Hematopoietic multipotent progenitor cell treated with erythropoietin and hydrocortisone succinate and interleukin-3 and kit ligand, for 4 days (in vitro differentiated cells): ENCODE measurements at regions not wholly inside any gene's neighbourhood (a gene's known extent, or its start where the extent isn't known, plus 50 kb on each side); places are given as distances from the start of the nearest gene placed in this dataset.

Source experiments
- DNase-seq: peaks from one replicate; pipeline ENCODE4 v3.0.0-alpha.2; 2015

DNA sequence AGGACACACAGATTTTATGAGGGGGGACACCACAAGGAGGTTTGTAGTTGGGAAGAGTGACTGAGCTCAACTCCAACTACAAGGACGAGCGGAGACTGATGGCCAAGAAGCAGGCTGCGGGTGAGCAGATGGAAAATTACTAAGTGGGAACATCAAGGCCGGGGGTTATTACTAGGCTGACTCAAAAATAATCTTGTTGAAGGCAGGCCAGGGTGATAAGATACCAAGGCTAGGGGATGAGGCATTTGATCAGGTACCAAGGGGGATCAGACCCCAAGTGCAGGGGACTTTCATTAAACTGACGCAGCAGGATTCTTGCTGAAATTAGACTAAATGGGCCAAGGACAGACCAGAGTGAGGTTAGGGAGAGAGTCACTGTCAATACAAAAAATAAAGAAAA, 119.4 kb upstream of the SORBS2 start:
- DNase-seq = no peak

- no peak for DNase-seq
Measured at GRCh38 chr4:185931986-185932385, 120.0 kb upstream of the SORBS2 start.

DNA sequence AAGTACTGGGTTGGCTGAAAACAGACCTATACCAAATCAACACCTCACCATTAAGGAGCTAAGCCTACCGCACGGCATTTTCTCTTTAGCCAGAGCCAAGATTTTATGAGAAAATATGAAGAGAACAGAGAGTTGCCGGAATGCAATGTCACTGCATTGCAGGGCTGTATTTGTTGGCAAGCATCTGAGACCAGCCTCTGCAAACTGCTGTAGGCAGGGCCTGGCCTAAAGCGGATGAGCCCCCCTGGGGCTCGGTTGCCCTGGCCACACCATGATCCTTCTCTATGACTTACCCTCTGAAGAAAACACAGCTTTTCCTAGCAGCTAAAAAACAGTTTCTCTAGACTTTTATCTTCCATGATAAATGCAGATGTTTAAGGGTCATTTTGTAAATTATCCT, 120.5 kb upstream of the SORBS2 start:
- DNase-seq = no peak

DNA sequence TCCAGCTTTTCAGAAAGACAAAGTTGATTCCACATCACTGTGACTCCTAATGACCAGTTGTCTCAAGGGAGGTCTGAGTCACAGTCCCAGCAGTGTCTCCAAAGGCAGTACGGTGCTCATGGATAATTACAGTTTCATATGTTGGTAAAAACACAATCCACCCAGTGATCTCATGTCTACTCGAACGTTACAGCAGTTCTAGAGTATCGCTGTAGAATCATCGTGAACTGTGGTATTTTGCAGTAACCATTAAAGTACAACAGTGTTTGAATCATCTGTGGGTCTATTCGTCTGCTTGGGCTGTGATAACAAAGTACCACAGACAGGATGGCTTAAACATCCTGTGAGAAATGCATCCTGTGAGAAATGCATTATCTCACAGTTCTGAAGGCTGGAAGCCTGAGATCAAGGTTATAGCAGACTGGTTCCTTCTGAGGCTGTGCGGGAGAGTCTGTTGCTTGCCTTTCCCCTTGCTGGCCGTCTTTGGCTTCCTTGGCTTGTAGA, 121.1 kb upstream of the SORBS2 start:
- DNase-seq = no peak

DNA sequence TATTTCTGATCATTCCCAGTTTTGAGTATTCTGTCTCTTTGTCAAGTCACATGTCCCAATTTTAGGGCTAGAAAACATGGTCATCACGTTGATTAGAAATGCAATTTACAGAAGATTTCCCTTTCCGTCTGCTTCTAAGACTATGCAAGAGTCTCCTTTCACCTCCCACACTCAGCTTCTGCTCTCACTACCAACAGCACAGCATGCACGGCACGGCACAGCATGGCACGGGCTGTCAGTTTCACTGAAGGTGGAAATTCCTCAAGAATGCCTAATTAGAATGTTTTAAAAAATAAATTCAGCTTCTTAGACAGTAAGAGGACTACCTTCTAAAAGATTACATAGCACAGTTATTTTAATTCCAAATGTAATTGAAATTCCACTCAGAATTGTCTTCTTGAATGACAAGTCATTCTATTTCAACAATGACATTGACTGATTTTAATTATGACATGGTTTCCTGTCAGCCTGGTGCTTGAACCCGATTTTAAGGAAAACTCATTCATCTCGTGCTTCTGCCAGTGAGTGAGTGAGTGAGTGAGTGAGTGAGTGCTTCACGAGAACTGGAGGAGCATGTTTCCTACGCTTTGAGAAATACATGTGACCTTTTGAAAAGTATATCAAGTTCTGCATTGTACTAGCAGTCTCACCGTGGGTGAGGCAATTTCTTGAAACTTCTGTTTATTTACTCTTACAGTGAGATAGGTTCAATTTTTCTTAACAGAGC, 124.8 kb upstream of the SORBS2 start:
- DNase-seq = no peak

- DNase-seq = no peak
Measured at GRCh38 chr4:185938654-185939053, 126.7 kb upstream of the SORBS2 start.

DNA sequence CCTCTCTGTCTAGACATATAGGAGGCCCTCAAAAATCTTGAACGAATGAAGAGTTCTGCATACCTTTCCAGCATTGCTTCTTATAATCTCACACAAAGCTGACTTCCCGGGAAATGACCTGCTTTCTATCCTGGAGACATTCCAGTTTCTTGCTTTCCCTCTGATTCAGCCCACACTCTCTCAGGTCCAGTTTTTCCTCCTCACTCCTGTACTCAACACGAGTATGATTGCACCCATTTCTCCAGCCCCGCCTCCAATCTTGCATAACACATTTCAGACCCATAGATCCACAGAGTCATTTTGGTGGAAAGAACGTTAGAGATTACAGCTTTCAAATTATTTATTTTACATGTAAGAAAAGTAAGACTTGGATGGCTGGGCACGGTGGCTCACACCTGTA, 127.5 kb upstream of the TLR3 start:
- no peak for DNase-seq

DNA sequence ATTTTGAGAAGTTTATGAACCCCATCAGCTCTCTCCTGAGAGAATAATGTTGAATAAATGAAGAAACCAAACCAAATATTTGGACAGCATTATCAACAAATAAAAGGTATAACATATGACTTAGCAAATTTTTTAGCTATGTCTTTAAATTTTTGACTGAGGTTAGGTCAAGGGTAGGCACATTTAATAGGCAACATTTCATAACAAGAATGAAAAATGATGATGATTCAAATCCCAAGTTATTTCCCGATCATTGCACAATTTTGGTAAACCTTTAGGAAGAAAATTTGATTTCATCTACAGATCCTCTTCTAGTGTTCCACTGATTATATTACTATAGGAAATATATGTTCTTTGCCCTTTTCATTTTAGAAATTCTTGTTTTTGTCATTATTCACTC, 123.7 kb upstream of the TLR3 start:
- no peak for DNase-seq

DNA sequence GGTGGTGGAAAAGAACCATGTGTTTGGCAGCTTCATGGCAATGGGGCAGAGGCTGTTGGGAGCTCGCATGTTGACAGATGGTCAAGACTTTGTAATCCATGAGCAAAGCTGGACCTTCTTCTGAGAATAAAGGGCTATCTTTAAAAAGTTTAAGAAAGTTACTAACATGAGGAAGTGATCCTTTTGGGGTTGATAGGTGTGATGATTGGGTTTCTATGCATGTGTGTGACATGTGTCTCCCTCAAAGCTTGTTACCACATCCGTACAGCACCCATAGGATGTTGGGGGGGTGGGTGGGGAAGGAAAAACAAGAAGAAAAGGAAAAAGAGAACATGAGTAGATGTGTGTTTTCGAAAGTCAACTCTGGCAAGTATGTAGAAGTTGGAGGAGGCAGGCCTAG, 123.0 kb upstream of the TLR3 start:
- no peak for DNase-seq

- DNase-seq = no peak
Measured at GRCh38 chr4:185950891-185951290, 118.1 kb upstream of the TLR3 start.

DNA sequence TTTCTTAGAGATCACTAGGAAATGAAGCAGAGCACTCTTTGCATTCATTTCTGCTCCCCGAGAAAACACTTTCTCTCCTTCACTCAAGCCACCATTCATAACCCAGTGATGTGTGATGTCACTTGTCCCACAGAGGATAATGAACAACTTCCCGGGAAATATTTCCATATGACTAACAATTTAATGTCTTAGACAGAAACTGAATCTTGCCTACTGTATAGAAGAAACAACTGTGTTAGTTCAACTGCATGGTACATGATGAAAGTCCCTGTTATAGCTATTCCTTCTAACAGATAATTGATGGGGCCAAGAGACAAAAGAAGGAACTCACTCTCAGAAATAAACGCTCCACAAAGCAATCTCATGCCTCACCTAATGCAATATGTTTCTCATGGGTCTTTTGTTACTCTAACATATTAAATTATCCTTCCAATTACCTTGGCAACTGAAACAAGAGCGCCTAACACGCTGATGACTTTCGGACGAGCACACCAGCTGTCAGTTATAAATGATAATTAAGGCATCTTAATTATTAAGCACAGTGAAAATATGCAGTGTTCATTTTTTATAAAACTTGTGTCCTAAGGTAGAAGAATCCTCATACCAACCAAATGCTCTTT, 113.7 kb upstream of the TLR3 start:
- DNase-seq = no peak

- no peak for DNase-seq
Measured at GRCh38 chr4:185955826-185956543, 113.0 kb upstream of the TLR3 start.

DNA sequence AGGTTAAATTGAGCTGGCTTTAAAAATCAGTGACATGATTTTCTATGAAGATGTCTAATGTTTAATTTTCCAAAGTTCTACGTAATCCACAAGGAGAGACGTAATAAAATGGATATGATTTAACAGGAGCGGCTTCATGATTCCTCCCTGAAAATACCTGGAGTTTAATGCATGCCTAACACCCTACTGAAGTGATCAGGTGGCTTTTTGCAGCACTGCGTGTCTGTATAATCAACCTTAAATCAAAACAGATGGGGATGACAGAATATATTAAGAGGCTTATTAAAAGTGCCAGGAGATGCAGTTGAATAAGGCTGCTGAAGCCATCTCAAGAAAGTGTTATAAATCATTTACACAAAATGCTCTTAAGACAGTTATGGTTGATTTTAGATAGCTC, 112.4 kb upstream of the TLR3 start:
- no peak for DNase-seq

- no peak for DNase-seq
Measured at GRCh38 chr4:185958094-185958747, 110.7 kb upstream of the TLR3 start.

DNA sequence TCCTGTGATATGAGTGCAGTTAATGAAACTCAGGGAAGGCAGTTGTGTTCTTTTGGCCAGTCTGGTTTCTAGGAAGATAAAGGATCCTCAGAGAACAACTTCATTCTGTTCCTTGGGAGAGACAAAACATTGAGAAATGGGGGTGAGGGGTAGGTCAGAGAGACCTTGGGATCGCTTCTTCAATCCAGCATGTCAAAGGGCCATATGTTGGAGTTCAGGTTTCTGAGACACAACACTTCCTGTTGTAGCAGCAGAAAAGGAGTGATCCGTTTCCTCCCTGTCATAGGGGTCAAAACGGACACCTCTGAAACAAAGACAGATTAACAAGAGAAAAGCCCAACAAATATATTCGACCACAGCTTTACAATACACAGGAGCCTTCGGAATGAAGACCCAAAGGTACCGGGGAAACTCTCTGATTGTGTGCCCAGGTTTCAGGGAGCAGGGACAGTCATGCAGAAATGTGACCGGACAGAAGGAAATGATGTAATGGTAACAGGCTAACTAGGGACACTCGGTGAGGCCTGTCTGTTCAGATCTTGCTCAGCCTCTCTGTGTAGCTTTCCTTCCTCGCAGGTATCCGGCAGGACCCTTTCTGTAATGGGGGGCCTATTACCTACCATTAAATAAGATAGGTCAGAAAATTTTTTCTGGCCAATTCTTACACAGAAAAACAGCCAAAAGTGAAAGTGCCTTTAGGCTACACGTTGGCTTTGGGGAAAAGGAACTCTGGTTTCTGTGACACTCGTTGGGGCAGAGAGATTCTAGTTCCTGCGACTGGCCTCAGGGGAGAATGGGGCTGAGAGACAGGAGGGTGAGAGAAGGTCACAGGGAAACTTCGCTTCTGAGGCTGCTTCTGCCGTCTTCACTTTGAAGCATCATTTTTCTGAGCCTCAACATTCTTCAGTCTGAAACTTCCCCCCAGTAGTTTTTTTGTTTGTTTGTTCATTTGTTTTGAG, 103.3 kb upstream of the TLR3 start:
- DNase-seq = no peak

GRCh38 chr4:185966549-185966948, 102.4 kb upstream of the TLR3 start:
- no peak for DNase-seq

GRCh38 chr4:185966997-185967775, 101.8 kb upstream of the TLR3 start:
- DNase-seq = no peak

- DNase-seq = no peak
Measured at GRCh38 chr4:185969657-185970056, 99.3 kb upstream of the TLR3 start.

DNA sequence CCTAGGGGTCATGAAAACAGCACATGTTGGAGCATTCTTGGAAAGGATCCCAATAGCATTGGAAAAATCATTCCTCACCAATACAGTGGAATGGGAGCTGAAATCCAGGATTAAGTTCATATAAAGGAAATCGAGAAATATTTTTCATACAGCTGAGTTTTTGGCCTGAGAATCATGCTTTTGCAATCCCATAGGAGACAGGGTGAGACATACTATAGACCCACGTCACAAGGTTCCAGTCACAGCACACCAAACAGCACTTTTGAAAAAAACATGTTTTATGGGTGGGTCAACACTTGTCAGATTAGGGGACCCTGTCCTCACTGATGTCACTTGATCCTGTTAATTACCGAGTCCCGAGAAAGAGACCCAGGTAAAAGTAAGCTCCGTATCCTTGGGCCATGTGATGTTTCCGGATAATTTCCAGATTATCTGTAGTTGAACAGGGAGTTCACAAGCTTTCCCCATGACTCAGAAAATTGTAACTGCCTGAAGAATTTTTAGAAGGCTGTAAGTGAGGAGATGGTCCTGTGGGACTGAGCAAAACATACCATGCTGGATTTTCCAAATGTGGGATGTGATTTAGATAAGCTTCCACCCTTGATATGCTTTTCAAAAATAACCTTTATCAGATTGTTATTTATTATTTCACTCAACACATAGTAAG, 80.9 kb upstream of the TLR3 start:
- no peak for DNase-seq

GRCh38 chr4:185991770-185992169, 77.2 kb upstream of the TLR3 start:
- no peak for DNase-seq

GRCh38 chr4:185992585-185992984, 76.4 kb upstream of the TLR3 start:
- DNase-seq = no peak
